GM04503 (cell line): ENCODE measurements at regions not wholly inside any gene's neighbourhood (a gene's known extent, or its start where the extent isn't known, plus 50 kb on each side); places are given as distances from the start of the nearest gene placed in this dataset.

Source experiments
- DNase-seq: peaks from one replicate; pipeline ENCODE4 v3.0.0-alpha.2; 2012; ENCODE audit warnings: low read depth

DNA sequence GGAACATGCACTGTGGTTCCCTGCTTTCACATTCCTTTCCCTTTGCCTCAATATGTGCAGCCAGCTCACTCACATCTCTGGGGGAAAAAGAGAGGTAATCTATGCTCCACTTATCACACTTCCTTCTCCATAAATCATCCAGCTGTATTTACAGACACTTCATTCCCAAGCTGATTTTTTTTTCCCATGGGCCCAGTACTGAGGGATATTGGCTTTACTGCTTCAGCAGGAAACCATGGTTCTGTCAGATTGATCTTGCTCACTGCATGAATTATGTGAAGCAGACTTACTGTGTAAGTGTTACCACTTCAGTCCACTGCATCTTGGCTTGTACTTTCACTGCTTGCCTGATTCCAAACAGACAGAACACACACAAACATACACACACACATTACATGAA is 555.6 kb downstream of the CCER1 start:
- DNase-seq = no peak

DNA sequence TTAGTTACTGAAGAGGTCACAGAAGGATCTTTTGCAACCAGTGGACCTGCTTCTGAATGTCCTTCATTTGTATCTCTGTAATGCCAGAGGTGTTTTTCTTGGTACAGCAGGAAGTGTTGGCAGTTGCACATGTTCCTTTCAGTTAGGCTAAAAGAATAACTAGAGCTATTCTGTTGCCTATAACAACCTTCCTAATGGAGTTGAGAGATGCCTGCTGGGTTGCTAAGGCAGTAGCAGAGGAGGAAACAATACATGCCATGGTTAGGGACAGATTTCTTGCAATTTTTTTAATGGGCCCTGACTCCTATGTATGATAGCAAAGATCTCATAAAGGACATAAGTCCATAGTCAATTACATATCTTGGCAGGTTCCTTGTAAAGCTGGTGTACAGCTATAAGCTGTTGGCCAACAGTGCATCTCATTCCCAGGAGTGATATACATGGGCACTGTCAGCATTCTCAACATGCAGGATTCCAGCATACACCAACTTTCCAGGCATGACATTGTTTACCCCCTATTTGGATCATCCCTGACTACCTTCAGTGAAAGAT is 556.6 kb downstream of the CCER1 start:
- DNase-seq = no peak

DNA sequence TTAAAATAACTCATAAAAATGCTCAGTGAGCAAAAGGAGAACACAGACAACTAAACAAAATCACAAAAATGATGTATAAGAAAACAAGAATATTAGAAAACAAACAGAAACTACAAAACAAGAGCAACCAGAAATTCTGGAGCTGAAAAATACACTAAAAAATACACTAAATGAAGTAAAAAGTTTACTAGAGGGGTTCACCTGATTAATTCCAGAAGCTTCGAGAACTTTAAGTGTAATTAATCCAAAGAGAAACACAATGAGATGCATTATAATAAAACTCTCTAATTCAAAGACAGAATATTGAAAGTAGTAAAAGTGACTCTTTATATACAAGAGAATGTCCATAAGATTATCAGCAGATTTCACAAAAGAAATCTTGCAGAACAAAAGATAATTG is 558.4 kb downstream of the CCER1 start:
- DNase-seq = no peak

DNA sequence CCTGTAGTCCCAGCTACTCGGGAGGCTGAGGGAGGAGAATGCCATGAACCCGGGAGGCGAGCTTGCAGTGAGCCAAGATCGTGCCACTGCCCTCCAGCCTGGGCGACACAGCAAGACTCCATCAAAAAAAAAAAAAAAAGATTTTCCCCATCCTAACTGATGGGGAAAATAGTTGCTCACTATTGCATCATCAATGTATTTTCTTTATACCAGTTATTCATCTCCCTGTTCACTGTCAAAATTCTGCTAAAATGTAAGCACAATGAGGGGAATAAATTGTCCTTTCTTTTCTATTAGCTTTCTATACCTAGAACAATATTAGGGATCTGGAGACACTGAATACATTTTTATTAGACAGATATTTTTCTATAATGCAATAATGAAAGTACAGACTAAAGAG is 561.3 kb downstream of the CCER1 start:
- no peak for DNase-seq

DNA sequence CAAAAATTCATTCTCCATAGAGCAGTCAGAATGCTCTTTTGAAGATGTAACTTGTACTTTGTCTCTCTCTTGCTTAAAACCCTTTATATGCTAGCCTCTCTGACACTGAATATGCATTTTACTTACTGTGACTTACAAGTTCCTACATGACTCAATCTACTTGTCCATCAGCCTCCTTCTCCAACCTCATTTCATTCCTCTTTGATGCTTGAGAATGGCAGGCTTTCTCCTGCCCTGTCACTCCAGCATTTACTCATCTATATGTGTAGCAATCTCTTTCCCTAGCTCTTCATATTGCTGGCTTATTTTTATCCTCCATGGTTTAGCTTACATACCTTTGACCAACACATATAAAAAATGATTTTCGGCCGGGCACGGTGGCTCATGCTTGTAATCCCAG is 561.9 kb downstream of the CCER1 start:
- no peak for DNase-seq

DNA sequence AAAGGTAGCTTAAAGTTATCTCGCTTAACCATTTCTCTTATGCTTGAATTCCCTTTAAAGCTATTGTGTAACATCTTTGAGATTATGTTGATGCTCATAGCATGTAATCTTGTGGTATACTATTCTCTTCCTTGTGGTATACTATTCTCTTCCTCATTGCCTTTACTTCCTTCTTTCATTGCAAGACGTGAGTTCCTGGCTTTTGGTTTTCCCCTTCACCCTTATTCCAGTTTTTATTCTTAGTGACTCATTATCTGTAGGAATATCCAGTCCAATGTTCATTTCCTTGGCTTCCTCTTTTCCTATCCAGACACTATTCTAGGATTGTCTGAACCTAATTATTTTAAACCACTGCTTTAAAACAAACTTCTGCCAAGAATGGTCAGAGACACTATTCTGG is 564.0 kb downstream of the CCER1 start:
- no peak for DNase-seq

DNA sequence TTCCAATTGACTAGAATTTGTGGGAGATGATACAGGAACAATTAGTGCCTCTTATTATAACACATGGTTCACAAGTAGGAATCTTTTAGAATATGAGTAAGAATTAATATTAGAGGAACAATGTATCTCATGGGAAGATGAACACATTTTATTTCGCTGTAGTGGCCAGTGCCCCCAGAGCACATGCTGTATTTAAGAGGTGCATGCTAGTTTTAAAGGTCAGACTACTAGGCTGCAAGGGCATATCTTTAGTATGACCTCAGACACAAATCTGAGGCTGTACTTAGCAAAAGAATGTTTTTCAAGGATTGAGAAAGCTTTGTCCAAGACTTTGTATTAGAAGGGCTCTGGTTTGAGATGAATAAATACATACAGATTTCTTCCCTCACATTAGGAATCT is 586.9 kb downstream of the CCER1 start:
- DNase-seq = no peak

DNA sequence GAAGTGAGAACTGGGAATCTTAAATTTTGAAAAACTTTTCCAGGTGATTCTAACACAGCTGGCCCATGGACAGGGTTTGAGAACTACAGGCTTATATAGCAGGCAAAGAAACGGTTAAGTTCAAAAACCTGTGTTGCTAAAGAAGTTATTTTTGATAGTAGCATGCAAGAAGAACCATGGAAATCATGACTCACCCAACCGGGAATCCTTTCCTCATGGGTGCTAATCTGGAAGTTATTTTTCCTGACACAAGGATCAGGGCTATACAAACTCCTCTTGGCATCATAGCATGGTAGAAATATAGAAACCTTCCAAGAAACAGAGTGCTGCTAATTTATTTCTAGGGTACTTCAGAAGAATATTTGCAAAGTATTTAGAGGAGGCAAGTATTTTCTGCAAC is 588.7 kb downstream of the CCER1 start:
- DNase-seq = peak; percentile 34

DNA sequence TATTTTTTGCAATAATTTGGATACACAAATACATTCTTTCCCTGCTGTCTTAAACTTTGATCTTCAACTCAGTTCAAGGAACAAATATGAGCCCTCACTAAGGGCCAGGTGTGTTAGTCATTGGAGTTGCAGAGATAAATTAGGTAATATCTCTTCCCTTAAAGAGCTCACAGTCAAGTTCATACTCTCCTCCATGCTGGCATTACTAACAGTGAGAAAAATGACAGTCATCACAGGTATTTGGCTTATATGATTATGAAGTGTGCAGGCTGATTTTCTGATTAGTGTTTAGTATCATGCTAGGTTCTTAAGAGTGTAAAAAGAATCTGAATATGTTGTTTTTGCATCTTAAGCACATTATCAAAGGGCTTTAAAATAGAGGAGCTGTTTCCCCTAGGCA is 594.7 kb downstream of the CCER1 start:
- DNase-seq = no peak

DNA sequence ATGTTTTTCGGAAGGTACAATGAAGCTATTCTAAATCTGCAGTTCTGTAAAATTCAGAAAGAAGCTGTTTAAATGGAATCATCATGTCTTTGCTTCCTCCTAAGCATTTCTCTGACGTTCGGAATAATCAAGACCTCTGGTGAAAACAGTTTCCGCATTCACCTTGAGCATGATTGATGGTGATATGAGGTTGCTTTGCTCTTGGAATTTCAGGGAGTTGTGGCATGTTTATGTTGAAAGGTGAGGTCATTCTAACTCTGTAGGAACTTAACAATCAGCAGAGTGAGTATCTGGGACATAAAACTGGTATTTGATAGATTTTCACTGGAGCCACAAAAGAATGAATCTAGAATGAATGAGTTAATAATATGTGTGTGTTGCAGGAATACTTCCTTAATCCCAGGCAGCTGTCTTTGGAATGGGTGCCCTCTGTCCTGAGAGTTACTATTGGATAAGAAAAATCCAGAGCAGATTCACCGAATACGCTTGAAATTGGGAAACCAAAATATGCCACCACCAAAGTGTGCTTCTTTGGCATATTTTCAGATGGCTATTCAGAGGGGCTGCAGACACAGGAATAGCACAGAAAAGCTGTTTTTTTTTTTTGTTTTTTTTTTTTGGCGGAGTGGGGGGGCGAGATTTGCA is 599.1 kb downstream of the CCER1 start:
- DNase-seq = no peak

DNA sequence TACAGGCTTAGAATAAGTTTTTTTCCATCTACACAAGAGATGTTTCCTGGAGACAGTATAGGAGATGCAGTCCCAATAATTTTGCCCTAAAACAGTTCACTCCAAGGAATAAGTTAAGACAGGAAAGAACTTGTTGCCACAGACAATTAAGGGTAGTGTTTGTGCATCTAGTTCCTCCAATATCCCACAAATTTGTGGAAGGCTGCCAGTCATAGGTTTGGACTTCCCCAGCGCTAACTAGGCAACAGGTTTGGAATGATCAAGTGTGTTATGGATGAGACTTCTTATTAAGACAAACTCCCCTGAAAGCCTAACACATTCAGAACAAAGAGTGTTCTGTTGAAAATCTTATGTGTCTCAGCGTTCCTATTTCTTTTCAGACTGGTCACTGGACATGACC is 611.0 kb downstream of the CCER1 start:
- DNase-seq = no peak

DNA sequence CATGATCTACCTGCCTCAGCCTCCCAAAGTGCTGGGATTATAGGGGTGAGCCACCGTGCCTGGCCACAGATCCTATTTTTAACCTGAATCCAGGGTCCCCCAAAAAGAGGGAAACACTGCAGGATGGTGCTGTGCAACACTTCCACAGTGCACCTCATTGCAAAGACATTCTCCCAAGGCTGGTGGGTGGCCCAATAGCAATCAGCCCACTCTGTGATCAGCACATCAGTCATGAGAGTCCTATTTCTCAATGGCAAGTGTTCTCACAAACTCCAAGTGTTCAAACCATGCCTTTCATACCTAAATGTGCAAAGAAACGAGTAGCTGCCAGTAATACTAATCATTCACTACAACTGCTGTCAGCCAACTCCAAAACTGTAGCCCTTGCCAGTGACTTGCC is 612.9 kb downstream of the CCER1 start:
- no peak for DNase-seq

DNA sequence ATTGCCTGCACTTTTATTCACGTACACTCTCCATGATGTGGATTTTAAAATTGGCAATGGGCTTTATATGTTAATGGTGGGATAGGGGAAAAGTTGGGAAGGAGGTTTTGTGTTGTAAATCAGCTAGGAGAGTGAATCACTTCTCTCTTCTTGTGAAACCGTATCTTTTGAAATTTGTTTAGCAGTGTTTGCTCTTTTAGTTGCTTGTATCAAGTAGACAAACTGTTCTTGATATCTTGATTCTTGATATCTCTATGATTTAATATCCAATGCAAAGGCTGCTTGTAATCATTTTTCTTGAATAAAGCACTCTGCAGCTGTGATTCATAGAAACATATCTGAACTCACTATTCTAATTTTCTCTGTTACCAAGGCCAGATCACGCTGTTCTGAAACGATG is 615.1 kb downstream of the CCER1 start:
- DNase-seq = no peak

DNA sequence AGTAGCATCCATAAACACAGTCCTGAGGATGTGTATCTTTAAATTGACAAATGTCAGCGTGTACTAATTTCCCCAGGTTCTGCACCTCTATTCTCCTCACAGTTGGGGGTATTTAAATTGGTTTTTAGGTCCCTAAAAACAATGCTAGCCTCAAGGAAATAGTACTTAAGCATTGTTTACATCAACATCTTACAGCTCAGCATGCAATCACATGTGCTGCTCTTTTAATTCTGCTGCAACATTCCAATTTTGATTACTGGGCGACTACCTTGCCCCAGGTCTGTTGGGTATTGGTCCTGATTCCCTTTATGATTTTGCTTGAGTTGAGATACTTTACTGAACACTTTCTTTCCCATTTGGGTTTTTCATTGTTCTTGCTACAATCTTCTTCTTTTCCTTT is 616.6 kb downstream of the CCER1 start:
- DNase-seq = no peak

DNA sequence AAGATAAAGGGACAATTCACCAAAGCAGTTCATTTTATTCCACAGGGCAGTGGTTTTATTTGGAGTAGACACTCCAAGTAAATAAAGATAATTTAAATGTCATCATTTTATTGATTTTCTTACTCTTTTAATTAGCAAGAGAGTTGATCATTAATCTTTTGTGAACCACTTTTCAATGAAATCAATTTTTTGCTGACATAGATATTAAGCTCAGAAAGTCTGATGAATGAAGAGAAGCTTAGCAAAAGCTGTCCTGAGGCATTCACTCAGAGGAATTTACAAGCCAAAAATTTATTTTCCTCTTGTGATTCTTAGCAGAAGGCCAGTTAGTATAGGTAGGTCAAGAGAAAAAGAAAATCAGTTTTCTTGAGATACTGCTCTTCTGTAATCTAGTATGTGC is 618.0 kb downstream of the CCER1 start:
- DNase-seq = no peak

DNA sequence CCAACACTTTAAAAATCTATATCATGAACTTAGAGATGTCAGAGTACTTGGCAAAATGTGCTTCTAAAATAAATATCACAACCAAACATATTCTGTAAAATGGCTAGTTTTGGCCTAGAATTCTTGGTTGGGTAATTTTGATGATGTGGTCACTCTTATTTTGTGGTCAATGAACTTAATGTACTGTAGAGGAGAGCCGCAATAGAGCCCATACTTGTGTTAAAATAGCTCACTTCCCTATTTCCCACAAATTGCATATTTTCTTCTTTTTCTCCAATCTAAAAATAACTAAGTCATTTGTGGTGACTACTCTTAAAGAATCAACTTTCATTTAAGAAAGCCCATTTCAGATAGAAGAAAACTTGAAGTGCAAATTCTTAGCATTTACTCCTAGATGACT is 619.4 kb downstream of the CCER1 start:
- no peak for DNase-seq

DNA sequence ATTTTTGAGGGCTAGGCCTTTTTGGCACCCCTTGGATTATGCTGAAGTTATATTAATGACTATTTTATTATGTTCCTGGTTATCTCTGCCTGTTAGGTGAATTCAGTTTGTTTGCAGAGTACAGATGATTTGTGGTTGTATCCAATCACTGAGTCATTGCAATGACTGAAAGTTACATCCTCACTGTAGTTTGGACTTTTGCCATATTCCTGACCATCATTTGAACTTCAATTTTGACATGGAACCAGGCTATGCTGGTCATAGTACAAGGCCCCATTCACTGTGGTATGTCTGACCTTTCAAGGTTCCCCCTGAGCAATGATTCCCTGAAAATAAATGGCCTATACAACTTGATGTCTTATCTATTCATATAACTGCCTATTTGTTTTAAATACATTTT is 621.0 kb downstream of the CCER1 start:
- DNase-seq = no peak

DNA sequence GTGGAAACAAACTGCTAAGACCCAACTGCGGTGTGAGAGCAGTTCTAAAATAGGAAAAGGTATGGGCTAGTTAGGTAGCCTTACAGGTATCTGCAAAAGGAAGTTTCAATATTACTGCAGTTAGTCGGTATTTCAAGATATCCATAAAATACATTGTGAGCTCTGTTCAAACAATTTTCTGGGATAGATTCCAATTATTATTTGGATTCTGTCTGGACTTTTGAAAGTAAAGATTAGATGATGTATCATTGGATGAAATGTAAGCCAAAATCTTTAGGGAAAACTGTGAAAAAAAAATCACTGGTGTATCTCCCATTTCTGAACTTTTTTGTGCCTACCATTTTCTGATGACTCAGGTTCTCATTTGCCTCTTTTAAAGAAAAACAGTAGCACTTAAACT is 621.6 kb downstream of the CCER1 start:
- DNase-seq = no peak

DNA sequence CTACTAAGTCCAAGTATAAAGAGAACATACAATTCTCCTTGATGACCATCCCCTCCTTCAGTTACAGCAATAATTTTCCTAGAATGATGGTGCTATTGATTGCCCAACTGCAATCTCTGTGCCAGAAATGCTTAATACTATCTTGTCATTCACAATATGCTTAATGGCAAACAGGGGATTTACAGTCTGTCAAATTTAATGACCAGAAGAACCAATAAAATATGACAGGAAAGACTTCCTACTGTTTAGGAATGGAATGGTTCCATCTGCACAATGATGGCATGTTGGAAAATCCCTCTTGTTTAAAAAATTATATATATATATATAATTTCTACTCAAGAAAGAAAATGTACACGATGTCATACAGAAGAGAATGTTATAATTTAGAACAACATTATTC is 623.2 kb downstream of the CCER1 start:
- no peak for DNase-seq

DNA sequence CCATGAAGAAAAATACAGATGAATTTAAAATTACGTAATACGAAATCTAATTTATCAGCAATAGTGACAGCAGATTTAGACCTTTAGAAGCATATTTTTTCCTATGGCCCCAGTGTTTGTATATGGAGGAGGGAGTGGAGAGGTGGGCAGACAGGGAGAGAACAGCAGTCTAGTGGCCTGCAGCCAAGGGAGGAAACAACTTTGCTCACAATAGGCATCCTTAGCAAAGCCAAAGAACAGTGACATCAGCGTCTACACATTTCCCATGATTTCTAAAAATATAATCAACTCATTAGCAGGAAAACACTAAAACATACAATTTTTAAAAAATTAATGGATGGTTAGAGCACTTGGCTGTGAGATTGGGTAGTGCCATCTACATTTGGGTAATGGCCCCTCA is 622.6 kb upstream of the ATP2B1 start:
- DNase-seq = no peak

DNA sequence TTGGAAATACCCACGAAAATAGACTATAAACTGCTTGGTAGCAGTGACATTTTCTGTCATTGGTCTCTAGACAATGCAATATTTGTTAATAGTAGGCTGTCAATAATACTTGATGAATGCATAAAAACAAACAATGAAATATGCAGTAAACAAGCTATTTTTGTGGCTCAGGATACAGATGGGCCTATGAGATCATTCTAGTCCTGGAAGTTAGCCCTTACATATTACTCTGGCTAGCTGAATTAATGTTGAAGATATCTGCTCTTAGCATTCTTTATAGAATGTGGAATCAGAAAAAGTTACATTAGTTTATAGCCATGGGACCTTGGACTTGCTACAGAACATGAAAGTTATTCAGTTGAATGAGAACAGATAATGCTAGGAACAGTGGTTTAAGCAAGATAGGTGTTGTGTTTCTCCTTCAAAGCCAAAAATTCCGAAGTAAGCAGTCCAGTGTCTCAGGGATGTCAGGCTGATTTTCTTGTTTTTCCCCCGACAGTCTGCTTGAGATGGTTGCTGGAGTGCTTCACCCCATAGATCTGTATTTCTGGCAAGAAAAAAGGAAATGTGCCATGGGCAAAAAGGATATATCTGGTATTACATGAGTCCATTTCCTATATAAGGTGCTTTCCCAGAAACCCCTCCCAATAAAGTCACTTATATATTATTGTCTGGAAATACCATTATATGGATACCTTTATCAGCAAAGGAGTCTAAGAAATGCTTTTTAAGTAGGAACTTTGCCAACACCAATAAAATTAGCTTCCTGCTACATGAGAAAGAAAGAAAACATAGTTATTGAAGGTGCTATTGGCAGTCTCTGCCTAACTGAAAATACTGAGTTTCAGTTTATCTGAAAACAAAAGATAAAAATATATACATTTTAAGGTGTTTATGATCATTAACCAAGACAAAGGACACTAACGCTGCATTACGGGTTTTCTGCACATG is 619.4 kb upstream of the ATP2B1 start:
- no peak for DNase-seq

DNA sequence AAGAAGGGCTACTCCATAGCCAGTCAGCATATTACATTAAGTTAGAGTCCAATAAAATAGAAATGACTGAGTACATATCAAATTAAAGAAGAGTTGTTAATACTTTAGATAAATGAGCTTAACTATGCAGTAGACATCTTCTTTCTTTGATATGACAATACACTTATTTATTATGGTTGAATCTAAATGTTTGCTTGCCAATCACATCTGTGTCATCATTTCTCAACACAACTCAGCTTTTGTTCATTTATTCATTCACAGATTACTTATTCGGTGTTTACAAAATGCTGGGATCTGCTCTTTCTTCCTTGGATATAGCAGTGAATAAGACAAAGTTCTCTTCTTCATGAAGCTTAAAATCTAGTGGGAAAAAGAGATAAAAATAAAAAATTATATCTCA is 614.6 kb upstream of the ATP2B1 start:
- no peak for DNase-seq

DNA sequence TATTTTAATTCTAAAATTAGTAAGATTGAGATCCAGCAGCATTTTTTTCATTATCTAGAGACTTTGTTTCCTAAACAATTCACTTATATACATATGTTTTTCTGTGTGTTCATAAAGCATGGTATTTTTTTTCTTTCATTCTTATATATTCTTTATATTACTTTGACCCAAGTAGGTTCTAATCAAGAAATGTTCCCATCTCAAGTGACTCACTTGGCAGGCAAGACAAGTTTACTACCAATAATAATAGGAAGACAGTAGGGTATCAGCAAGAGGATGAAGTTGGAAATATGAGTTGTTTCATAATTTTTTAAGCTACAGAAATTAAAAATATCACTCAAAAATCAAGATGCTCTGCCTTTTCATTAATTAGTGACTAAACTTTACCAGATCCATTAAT is 613.4 kb upstream of the ATP2B1 start:
- DNase-seq = no peak

DNA sequence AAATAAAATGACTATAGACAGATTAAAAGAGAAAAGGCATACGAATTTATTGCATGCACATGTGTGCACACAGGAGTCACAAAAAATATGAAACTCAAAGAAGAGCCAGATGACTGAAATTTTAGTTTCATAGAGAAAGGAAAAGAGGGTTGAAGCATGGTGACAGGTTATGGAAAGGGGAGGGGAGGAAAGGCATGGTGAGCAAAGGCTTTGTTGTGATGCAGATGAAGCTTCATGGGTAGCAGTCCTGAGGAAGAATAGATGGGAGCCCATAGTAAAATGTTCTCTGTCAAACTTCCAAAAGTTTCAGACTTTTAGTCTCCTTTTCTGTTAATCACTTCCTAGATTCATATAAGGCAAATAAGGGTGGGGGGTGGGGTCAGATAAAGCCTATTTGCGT is 612.7 kb upstream of the ATP2B1 start:
- DNase-seq = no peak
